GM19328 (cell line): ENCODE measurements at regions not wholly inside any gene's neighbourhood (a gene's known extent, or its start where the extent isn't known, plus 50 kb on each side); places are given as distances from the start of the nearest gene placed in this dataset.
"Not testable (repeated sequence)": the region's sequence is repeated elsewhere in the genome, so short reads cannot be mapped to it uniquely, and the experiment has no call there.

Source experiments
- ATAC-seq: cut with Tn5 transposase; IDR thresholded peaks from one replicate; pipeline ENCODE4 v1.9.1; 2021; ENCODE audit warnings: mild to moderate bottlenecking, moderate library complexity; ENCODE audit not compliant: unreplicated experiment

- not testable (repeated sequence) for ATAC-seq
These were observed 331.3 kb upstream of the SGO1 start for GRCh38 chr3:20517316-20517715.

- no peak for ATAC-seq
These were observed 330.3 kb upstream of the SGO1 start for GRCh38 chr3:20516311-20516710.

GRCh38 chr3:20515834-20516233, 329.8 kb upstream of the SGO1 start:
- no peak for ATAC-seq

DNA sequence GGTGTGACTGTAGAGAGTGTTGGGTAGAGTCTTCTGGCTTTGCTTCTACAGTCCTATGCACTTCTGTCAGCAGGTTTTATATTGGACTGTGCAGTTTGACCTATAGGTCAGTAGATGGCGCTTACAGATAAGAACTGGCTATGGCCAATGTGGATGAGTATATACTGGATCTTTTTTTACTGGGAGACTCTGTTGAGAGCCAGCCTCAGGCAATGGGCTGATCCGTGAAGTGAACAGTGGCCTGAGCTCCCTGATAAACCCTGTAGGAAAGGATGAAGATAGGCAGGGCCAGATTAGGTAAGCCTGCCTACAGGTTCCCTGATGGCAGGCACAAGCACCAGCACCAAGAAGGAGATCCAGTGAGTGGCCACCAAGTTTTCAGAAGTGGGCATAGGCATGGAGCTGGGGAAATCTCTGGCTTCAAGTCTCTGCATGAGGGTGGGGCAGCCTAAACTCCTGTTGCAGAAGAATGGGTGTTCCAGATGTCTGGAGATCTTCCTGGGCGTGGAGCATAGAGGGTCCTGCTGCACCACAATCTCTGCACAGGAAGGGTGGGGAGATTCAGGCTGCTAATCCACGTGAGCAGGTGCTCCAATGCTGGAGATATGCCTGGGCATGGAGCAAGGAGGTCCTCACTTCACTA, 326.0 kb upstream of the SGO1 start:
- peak; percentile 89 for ATAC-seq

- no peak for ATAC-seq
These were observed 324.4 kb upstream of the SGO1 start for GRCh38 chr3:20510396-20510795.

- no peak for ATAC-seq
These were observed 317.5 kb upstream of the SGO1 start for GRCh38 chr3:20503394-20504082.

- ATAC-seq = no peak
These were observed 305.0 kb upstream of the SGO1 start for GRCh38 chr3:20490996-20491395.

GRCh38 chr3:20488151-20488550, 302.1 kb upstream of the SGO1 start:
- ATAC-seq = no peak

DNA sequence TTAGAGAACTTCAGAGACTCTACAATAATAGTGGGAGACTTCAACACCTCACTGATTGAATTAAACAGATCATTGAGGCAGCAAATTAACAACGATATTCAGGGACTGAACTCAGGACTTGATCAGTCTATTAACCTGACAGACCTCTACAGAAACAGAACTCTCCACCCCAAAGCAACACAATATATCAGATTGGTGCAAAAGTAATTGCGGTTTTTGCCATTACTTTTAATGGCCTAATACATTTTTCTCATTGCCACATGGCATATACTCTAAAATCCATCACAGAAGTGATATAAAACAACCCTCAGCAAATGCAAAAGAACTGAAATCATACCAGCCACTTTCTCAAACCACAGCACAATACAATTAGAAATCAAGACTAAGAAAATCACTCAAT, 298.1 kb upstream of the SGO1 start:
- ATAC-seq = no peak

DNA sequence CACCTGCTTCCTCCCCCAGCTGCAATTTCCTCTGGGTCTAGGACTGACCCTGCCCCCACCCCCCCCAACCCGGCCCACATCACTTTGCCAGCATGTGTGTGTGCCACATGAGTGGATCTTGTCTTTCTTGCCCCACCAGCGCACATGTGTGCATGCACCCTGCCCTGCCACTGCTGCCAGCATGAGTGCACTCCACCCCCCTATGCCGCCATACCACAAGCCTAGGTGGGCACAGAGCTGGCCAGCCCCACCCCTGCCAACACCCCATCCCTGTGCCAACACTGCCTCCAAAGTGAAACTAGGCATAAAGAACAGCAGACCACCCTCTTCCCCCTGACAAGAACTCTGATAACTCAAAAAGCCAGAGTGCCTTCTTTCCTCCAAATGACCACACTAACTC, 296.3 kb upstream of the SGO1 start:
- no peak for ATAC-seq

DNA sequence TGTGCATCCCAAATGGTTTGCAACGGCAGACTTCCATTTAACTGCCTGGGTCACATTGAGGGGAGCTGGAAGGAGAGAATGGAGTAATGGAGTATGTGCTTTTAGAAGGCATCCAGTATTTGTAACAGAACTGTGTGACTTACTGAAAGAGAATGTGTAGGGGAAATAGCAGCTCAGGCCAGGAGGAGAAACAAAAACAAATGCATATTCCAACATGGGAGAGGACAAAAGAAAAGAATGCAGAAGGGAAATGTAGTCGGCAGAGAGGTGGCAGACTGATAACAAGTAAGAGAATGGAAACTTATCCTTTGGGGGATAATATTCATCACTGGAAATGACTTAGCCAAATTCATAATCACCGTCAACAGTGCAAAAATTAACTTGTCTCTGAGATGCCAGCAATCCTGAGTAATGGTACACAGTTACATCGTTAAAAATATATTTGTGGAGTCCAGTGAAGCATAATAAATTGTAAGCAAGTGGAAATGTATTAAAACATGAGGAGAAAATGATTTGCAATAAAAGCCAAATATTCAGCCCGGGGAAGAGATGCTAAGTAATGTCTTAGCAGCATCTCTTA, 294.9 kb upstream of the SGO1 start:
- ATAC-seq = no peak

DNA sequence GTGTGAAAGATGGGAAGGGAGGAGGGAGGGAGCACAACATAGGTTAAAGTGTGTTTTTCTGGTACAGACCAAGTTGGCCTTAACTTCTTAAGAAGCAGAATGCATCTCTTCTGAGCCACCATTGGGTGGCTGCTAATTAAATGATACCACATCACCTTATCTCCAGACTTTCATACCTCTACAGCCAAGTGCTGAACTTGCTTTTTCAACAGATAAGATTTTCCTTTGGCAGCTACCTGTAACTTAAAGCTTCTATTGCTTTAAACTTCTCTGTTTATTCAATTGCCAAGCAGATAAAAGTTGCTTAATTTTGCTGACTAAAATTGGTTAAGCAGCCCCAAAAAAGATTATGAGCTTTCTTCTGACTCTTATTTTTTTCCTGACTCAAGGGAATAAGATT, 292.4 kb upstream of the SGO1 start:
- ATAC-seq = no peak

- not testable (repeated sequence) for ATAC-seq
These were observed 278.2 kb upstream of the SGO1 start for GRCh38 chr3:20464237-20464636.

- no peak for ATAC-seq
These were observed 276.7 kb upstream of the SGO1 start for GRCh38 chr3:20462723-20463122.

DNA sequence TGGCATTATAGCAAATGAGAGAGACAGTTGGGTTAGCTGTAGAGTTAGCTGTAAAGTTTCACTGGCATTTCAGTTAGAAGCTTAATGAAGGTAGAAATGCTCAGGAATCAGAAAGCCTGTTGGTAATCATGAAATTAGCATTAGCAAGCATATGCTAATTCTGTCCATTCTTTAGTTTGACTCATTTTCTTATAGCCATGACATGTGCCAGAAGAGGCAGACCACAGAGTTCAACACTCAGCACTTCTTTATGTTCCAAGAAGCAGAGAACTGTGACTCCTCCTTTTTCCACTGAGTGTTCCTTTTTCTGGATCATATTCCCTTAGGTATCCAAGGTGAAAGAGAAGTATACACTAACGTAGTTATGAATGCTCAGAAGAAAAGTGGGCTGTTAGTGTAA, 276.2 kb upstream of the SGO1 start:
- ATAC-seq = no peak

DNA sequence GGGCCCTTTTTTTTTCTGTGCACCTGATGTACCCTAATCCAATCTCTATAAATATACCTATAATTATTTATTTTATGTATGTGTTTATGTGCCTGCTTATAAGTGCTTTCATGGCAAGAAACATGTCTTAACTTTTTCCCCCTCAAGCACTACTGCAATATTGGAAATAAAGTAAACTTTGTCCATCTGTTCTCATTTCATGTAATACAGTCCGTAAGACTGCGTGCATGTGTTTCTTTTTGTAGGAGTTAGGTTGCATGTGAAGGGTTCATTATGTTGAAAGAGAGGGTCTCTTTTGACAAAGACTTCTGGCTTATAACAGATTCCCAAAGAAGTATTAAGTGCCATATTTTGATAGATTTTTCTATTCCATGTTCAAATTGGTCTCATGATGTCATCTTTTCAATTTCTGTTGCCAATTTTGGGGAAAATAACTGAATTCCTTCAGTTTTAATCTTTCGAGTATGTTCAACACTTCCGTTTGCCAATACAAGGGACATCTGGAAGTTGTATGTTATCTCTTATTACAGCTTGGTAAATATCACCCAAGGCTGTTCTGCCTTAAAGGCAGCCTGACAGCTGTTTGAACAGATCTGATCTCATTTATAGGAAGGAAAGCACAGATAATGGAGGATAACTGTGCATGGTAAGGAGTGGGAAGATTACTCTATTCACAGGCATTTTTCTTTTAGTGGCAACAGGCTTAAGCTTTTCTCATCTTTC, 273.1 kb upstream of the SGO1 start:
- ATAC-seq = no peak

DNA sequence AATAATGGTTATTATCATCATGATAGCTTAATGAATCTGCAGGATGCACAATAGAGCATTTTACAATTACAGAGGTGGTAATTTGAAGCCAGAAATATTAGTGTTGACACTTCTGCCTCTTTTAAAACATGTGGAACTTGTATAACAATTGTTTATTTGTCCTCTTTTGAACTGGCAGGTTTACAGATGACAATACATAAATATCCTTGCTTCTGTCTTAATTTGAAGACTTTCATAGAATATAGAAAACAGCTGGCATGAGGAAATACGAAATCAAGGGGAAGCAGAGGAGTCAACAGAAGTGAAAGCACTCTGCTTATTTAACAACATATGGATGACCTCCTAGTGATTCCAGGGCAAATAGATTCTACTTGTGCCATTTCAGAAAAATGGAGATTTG, 270.5 kb upstream of the SGO1 start:
- ATAC-seq = no peak

GRCh38 chr3:20451170-20451569, 265.2 kb upstream of the SGO1 start:
- no peak for ATAC-seq

DNA sequence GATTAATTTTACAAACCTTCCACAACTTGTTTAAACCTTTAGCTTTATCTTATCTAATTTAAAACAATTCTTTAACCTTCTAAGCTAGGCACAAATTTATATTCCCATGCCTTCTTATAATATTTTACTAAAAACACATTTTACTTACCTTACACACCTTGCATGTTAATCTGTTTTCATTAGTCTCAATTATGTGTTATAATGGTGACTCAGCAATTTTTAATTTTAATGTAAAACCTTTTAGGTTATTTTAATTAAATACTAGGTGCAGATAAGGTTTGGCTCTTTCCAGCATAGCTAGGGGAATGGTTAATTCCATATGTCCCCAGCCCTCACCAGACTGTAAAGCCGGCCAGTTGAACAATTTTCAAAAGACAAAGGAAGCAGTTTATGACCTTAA, 264.6 kb upstream of the SGO1 start:
- no peak for ATAC-seq

GRCh38 chr3:20442846-20443245, 256.8 kb upstream of the SGO1 start:
- ATAC-seq = no peak

- not testable (repeated sequence) for ATAC-seq
These were observed 241.3 kb upstream of the SGO1 start for GRCh38 chr3:20427268-20427667.

DNA sequence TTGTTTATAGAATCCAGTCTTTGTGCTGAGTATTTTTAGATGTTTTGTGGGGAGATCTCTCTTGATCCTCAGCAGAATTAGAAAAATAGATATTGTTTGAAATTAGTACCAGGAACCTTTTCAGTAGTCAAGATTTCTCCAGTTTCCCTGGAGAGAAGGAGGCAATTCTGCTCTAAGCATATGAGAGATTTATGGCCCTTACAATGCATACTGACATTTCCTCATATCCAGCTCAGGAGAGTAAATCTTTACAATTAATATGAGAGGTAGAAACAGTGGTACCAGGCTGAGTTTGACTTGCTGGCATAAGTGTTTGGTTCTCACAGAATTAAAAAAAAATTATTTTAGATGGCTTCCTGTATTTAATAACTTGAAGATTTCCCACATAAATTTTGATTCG, 239.1 kb upstream of the SGO1 start:
- no peak for ATAC-seq
